RWPE1 (cell line): ENCODE measurements at regions not wholly inside any gene's neighbourhood (a gene's known extent, or its start where the extent isn't known, plus 50 kb on each side); places are given as distances from the start of the nearest gene placed in this dataset.
"Not testable (repeated sequence)": the region's sequence is repeated elsewhere in the genome, so short reads cannot be mapped to it uniquely, and the experiment has no call there.

ENCODE experiments used
- CTCF ChIA-PET: fragments of 350-600 bp; sonication (Branson Sonifier 250); formaldehyde crosslinking; extraction: SDS; loops from one replicate; lab custom pipeline; 2021; lab: Yijun Ruan, JAX
- POLR2A ChIA-PET: fragments of 400-600 bp; formaldehyde crosslinking; extraction: SDS; loops from one replicate; lab custom pipeline; 2020; ENCODE audit warnings: antibody characterized with exemption; ENCODE audit not compliant: low non-redundant PET; lab: Yijun Ruan, JAX
- DNase-seq: peaks from one replicate; pipeline ENCODE4 v3.0.0; 2012; ENCODE audit warnings: low spot score
- H3K27ac ChIP-seq: fragments of 450-650 bp; 2 replicates; pipeline ENCODE4 v1.5.1; 2017
- CTCF ChIP-seq: fragments of 450-650 bp; conservative IDR thresholded peaks from 2 replicates; pipeline ENCODE4 v1.5.1; 2017; ENCODE audit warnings: low read depth, mild to moderate bottlenecking

GRCh38 chr19:5246554-5247155, 94.0 kb downstream of the PTPRS start:
- H3K27ac ChIP-seq = no peak overlapping the region
- DNase-seq = no peak
- no peak for TF ChIP-seq CTCF
- ChIA-PET POLR2A (interaction anchor here (0.6 kb wide), 1 partner anchor 47 kb away, joined by 5 read pairs; no protein-coding TSS in a partner anchor), CTCF (interaction anchor here (0.7 kb wide), 1 partner anchor 195 kb away, joined by 4 read pairs; no protein-coding TSS in a partner anchor)

- CTCF ChIA-PET = interaction anchor here (0.7 kb wide), 1 partner anchor 195 kb away, joined by 4 read pairs; no protein-coding TSS in a partner anchor
- POLR2A ChIA-PET = no interaction called here
- DNase-seq = no peak
- no peak for TF ChIP-seq CTCF
- no peak overlapping the region for H3K27ac ChIP-seq
These were observed 94.7 kb downstream of the PTPRS start for GRCh38 chr19:5245631-5246553.

- no peak for DNase-seq
- ChIA-PET CTCF (interaction anchor here (0.7 kb wide), 1 partner anchor 1880 kb away, joined by 4 read pairs; no protein-coding TSS in a partner anchor), POLR2A (no interaction called here)
- no peak for TF ChIP-seq CTCF
- no peak overlapping the region for H3K27ac ChIP-seq
These were observed 96.3 kb downstream of the PTPRS start for GRCh38 chr19:5244351-5244750.

GRCh38 chr19:5243878-5244277, 96.7 kb downstream of the PTPRS start:
- no peak overlapping the region for H3K27ac ChIP-seq
- ChIA-PET CTCF (interaction anchor here (0.7 kb wide), 1 partner anchor 1880 kb away, joined by 4 read pairs; no protein-coding TSS in a partner anchor), POLR2A (no interaction called here)
- no peak for TF ChIP-seq CTCF
- no peak for DNase-seq

- POLR2A ChIA-PET, DNase-seq, H3K27ac ChIP-seq: not testable (repeated sequence)
- CTCF ChIA-PET = interaction anchor here (0.6 kb wide), 1 partner anchor 11 kb away, joined by 9 read pairs; no protein-coding TSS in a partner anchor
These were observed 98.7 kb downstream of the PTPRS start for GRCh38 chr19:5241896-5242295.

- no peak for DNase-seq
- TF ChIP-seq CTCF = no peak
- H3K27ac ChIP-seq = no peak overlapping the region
- ChIA-PET POLR2A (no interaction called here), CTCF (interaction anchor here (0.5 kb wide), 1 partner anchor 136 kb away, joined by 3 read pairs; no protein-coding TSS in a partner anchor)
These were observed 100.6 kb downstream of the PTPRS start for GRCh38 chr19:5240011-5240410.
